C4-2B (cell line): ENCODE measurements at regions not wholly inside any gene's neighbourhood (a gene's known extent, or its start where the extent isn't known, plus 50 kb on each side); places are given as distances from the start of the nearest gene placed in this dataset.
A peak's percentile ranks its signal among the peaks of the same experiment; 100 is the strongest.

Experiments
- H3K27ac ChIP-seq: fragments of 450-650 bp; 2 replicates; pipeline ENCODE4 v1.5.1; 2017
- ZFX ChIP-seq: fragments of 450-650 bp; IDR thresholded peaks from 2 replicates; pipeline ENCODE4 v1.6.1; 2017
- TF ChIP-seq, protein P1 (sequence below): fragments of 450-650 bp; conservative IDR thresholded peaks from 2 replicates; pipeline ENCODE4 v1.5.1; 2017; ENCODE audit warnings: mild to moderate bottlenecking

DNA sequence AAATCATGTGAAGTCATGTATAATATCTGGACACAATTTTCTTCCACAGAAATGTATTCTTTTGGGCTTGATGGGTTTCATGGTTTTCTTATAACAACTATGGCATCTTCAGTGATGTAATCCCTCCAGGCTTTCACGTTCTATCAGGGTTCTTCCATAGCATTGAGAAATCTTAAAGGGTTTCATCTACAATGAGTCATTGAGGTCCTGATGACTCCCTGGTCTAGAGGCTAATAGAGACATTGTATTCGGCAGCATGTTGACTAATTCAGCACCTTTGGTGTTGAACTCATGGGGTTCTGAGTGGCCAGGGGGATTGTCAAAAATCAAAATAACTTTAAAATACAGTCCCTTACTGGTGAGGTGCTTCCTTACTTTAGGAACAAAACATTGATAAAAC is 614.0 kb upstream of the CRIM1 start:
- no peak overlapping the region for H3K27ac ChIP-seq
- TF ChIP-seq, protein P1, sequence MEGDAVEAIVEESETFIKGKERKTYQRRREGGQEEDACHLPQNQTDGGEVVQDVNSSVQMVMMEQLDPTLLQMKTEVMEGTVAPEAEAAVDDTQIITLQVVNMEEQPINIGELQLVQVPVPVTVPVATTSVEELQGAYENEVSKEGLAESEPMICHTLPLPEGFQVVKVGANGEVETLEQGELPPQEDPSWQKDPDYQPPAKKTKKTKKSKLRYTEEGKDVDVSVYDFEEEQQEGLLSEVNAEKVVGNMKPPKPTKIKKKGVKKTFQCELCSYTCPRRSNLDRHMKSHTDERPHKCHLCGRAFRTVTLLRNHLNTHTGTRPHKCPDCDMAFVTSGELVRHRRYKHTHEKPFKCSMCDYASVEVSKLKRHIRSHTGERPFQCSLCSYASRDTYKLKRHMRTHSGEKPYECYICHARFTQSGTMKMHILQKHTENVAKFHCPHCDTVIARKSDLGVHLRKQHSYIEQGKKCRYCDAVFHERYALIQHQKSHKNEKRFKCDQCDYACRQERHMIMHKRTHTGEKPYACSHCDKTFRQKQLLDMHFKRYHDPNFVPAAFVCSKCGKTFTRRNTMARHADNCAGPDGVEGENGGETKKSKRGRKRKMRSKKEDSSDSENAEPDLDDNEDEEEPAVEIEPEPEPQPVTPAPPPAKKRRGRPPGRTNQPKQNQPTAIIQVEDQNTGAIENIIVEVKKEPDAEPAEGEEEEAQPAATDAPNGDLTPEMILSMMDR: no peak
- TF ChIP-seq ZFX: no peak

DNA sequence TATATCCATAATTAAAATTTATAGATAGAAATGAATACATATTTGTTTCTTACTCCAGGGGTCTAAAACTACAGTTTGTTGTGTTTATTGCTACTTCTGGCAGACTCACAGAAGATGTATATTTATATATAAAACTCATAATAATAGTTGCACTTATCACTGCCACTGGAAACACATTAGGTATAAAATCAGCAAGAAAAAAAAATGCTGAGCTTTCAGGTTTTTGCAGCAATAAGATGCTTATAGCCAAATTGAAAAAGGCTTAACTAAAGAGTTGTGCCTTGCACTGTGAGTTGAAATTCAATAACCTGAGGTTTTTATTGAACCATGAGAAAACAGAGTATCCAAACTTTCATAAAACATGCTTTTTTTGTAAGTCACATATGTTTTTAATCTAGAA is 623.9 kb upstream of the CRIM1 start:
- no peak overlapping the region for H3K27ac ChIP-seq
- TF ChIP-seq, protein P1: no peak
- TF ChIP-seq ZFX: no peak

DNA sequence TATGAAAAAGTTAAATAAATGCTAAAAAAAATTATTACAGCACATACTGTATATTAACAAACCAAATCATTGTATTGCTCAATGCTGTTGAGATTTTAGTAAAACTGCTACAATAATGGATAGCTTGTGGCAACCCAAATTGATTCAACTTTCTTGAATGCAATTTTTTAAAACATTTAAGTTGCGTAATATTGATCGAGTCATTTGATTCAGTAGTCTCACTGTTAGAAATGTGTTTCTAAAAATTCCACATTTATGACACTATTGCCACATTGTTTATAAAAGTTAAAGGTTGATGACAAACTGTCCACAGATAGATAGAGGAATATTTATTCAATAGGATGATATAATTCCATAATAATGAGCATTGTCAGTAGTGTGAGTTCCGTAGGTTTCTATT is 640.7 kb upstream of the CRIM1 start:
- H3K27ac ChIP-seq: no peak overlapping the region
- TF ChIP-seq, protein P1: no peak
- TF ChIP-seq ZFX: no peak

DNA sequence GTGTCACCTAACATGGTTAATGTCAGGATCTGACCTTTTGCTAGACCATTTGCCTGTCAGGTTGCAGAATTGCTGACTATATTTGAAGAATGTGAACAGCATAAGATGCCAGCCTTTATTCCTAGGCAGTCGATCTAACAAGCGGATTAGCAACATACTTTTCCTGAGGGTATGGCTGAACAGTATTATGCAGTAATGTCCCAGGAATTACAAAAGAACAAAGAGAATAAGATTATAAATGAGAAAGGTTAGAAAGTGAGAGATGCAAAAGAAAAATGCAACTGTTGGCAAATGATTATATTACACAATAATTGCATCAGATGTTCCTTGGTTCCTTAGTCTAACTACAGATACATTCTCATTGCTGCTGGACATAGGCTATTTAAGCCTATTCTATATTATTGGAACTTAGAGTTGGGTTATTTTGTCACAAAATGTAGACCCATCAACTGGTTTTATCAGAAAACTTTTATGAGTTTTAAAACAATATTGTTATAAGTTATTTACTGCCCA is 647.1 kb upstream of the CRIM1 start:
- H3K27ac ChIP-seq: no peak overlapping the region
- TF ChIP-seq ZFX: no peak
- TF ChIP-seq, protein P1: no peak

DNA sequence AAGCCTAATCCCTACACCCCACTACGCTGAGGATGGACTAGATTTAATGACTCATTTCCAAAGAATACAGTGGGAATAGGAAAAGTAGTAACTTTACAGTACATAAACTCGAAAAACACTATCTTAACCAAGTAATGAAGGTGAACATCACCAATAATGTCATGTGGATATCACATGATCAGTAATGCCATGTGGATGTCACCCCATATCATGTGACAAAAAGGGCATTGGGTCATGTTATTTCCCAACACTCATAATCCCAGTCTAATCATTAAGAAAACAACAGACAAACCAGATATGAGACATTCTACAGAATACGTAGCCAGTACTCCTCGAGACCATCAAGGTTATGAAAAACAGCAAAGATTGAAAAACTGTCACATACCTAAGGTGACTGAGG is 667.3 kb upstream of the CRIM1 start:
- H3K27ac ChIP-seq: no peak overlapping the region
- TF ChIP-seq ZFX: no peak
- TF ChIP-seq, protein P1: no peak

DNA sequence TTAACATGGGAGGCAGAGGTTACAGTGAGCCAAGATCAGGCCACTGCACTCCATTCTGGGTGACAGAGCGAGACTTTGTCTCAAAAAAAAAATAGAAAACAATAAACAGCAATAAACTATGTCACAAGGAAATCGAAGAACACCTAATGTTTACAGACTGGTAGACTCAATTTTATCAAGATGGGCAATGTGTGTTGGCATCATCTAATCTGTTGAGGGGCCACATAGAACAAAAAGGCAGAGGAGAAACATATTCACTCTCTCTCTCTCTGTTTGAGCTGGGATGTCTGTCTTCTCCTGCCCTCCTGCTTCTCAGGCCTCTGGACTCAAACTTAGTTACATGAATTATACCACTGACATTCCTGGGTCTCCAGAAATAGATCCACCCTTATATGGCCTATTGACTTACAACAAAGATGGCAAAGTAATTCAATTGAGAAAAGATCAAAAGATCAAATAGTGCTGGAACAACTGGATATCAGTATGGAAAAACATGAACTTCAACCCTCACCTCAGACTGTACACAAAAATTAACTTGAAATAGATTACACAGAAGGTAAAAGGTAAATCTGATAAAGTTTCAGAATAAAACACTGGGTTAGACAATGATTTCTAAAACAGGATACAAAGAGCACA is 703.8 kb upstream of the CRIM1 start:
- H3K27ac ChIP-seq: peak overlapping the region; percentile 37
- no peak for TF ChIP-seq ZFX
- TF ChIP-seq, protein P1: no peak

DNA sequence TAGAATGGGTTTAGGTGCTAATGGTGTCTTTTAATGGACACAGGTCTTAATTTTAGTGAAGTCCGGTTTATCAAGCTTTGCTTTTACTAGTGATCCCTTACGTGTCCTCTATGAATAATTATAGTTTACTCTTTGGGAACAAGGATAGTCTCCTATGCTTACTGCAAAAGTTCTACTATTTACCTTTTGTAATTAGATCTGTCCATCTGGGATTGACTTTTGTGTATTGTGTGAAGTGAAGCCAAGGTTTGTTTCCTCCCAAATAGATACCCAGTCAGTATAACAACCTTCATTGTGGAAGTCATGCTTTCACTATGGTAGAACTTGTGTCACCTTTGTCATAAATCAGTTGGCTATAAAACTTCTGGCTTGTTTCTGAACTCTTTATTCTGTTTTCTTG is 740.9 kb upstream of the CRIM1 start:
- TF ChIP-seq ZFX: no peak
- TF ChIP-seq, protein P1: no peak
- no peak overlapping the region for H3K27ac ChIP-seq
